HUES6 (cell line): ENCODE measurements at regions not wholly inside any gene's neighbourhood (a gene's known extent, or its start where the extent isn't known, plus 50 kb on each side); places are given as distances from the start of the nearest gene placed in this dataset.

Source experiments
- H3K27ac ChIP-seq: 2 replicates; pipeline ENCODE4 v1.7.0; 2013; ENCODE audit warnings: low read depth, mild to moderate bottlenecking, low read length, inconsistent platforms
- H3K27me3 ChIP-seq: 2 replicates; pipeline ENCODE4 v1.6.1; 2013; ENCODE audit warnings: low read length; ENCODE audit not compliant: control insufficient read depth, insufficient read depth
- H3K36me3 ChIP-seq: 2 replicates; pipeline ENCODE4 v1.6.1; 2013; ENCODE audit warnings: low read length; ENCODE audit not compliant: control insufficient read depth, insufficient read depth
- H3K4me1 ChIP-seq: 2 replicates; pipeline ENCODE4 v1.6.1; 2013; ENCODE audit warnings: low read length; ENCODE audit not compliant: control insufficient read depth, insufficient read depth
- H3K4me3 ChIP-seq: 2 replicates; pipeline ENCODE4 v1.5.1; 2013; ENCODE audit warnings: low read depth, low read length
- H3K9ac ChIP-seq: one replicate; pipeline ENCODE4 v1.6.1; 2013; ENCODE audit warnings: mild to moderate bottlenecking, low read length
- H3K9me3 ChIP-seq: 2 replicates; pipeline ENCODE4 v1.6.1; 2013; ENCODE audit warnings: low read depth, low read length; ENCODE audit not compliant: control insufficient read depth, insufficient read depth

GRCh38 chr12:4134448-4135263 is 138.9 kb upstream of the CCND2 start:
- H3K9ac ChIP-seq = peak overlapping the region; percentile 59
- peak overlapping the region; percentile 27 for H3K27ac ChIP-seq
- no peaks in the 10 kb centered on the region for H3K9me3 ChIP-seq
- H3K36me3 ChIP-seq = no peaks in the 10 kb centered on the region
- H3K4me1 ChIP-seq = peaks cover 45% of the 10 kb centered on the region
- H3K27me3 ChIP-seq = no peaks in the 10 kb centered on the region
- peak overlapping the region; percentile 31 for H3K4me3 ChIP-seq

GRCh38 chr12:4133636-4134447 is 139.7 kb upstream of the CCND2 start:
- Histone ChIP-seq H3K36me3 (no peaks in the 10 kb centered on the region), H3K27ac (peak overlapping the region; percentile 21; the same call in 1 of the 2 replicates), H3K4me3 (peak overlapping the region; percentile 31), H3K9me3 (no peaks in the 10 kb centered on the region), H3K4me1 (peaks cover 43% of the 10 kb centered on the region), H3K9ac (peak overlapping the region; percentile 5), H3K27me3 (no peaks in the 10 kb centered on the region)

DNA sequence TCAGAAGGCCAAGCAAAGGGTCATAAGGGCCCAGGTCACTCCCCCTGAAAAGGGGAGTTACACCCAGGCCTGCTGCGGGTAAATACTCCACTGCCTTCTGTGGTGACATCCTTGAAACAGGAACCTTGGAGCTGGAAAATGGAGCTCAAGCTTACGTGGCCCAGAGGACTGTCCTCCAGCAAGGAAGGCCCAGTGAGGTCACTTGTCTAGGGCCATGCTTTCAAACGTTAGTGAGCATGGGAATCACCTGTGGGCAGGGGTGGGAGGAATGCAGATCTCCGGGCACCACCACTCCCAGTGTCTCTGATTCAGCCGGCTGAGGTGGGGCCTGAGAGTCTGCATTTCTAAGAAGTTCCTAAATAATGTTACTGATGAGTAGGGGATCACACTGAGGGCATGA is 140.5 kb upstream of the CCND2 start:
- Histone ChIP-seq H3K9ac (no peak overlapping the region), H3K27ac (no peak overlapping the region), H3K9me3 (no peaks in the 10 kb centered on the region), H3K27me3 (no peaks in the 10 kb centered on the region), H3K4me3 (no peak overlapping the region), H3K4me1 (peaks cover 43% of the 10 kb centered on the region), H3K36me3 (no peaks in the 10 kb centered on the region)

- H3K9ac ChIP-seq = no peak overlapping the region
- peaks cover 6% of the 10 kb centered on the region for H3K27me3 ChIP-seq
- H3K36me3 ChIP-seq = no peaks in the 10 kb centered on the region
- H3K4me3 ChIP-seq = no peak overlapping the region
- H3K4me1 ChIP-seq = peaks cover 4% of the 10 kb centered on the region
- no peak overlapping the region for H3K27ac ChIP-seq
- H3K9me3 ChIP-seq = no peaks in the 10 kb centered on the region
Observed at GRCh38 chr12:4121506-4122020, 152.0 kb upstream of the CCND2 start.

- H3K9ac ChIP-seq = no peak overlapping the region
Observed at GRCh38 chr12:4120316-4120917, 153.1 kb upstream of the CCND2 start.

GRCh38 chr12:4119157-4119761 is 154.3 kb upstream of the CCND2 start:
- Histone ChIP-seq H3K27me3 (peaks cover 6% of the 10 kb centered on the region), H3K4me3 (no peak overlapping the region), H3K9ac (no peak overlapping the region), H3K27ac (no peak overlapping the region), H3K4me1 (peaks cover 16% of the 10 kb centered on the region), H3K36me3 (no peaks in the 10 kb centered on the region), H3K9me3 (no peaks in the 10 kb centered on the region)

More at GRCh38 chr12:4120316-4120917, 153.1 kb upstream of the CCND2 start:
- H3K36me3 ChIP-seq = no peaks in the 10 kb centered on the region
- no peaks in the 10 kb centered on the region for H3K9me3 ChIP-seq
- H3K27me3 ChIP-seq = peaks cover 6% of the 10 kb centered on the region
- no peak overlapping the region for H3K4me3 ChIP-seq
- H3K4me1 ChIP-seq = peaks cover 14% of the 10 kb centered on the region
- no peak overlapping the region for H3K27ac ChIP-seq

DNA sequence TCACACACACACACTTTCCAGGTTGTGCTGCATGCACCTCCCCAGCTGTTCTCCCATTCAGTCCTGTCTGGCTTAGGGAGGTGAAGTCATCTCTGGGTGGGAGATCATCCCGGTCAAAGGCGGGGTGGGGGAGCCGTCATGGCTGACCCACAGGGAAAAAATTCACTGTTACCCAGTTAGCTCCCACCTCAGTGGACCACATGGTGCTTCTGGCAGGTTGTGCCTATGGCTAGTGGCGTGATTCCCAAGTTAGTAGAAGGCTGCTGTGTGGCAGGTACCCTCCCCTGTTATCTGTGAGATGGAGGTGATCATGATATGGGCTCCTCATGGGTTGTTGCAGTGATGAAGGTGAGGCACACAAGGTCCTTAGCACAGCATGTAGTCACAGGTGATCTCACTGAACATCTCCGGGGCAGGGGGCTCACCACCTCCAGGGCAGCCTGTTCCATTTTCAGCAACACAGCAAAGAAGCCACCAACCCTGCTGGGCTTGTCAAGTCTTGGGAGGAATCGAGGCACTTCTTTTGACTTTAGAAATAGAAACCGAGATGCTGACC is 154.9 kb upstream of the CCND2 start:
- H3K4me1 ChIP-seq = peaks cover 16% of the 10 kb centered on the region
- H3K36me3 ChIP-seq = no peaks in the 10 kb centered on the region
- no peak overlapping the region for H3K27ac ChIP-seq
- no peaks in the 10 kb centered on the region for H3K9me3 ChIP-seq
- peaks cover 6% of the 10 kb centered on the region for H3K27me3 ChIP-seq
- H3K4me3 ChIP-seq = no peak overlapping the region
- H3K9ac ChIP-seq = no peak overlapping the region

- no peak overlapping the region for H3K27ac ChIP-seq
- no peaks in the 10 kb centered on the region for H3K36me3 ChIP-seq
- no peak overlapping the region for H3K4me3 ChIP-seq
- no peaks in the 10 kb centered on the region for H3K9me3 ChIP-seq
- no peak overlapping the region for H3K9ac ChIP-seq
- H3K27me3 ChIP-seq = peaks cover 6% of the 10 kb centered on the region
- H3K4me1 ChIP-seq = peaks cover 16% of the 10 kb centered on the region
Observed at GRCh38 chr12:4118017-4118510, 155.5 kb upstream of the CCND2 start.

- H3K4me1 ChIP-seq = peaks cover 16% of the 10 kb centered on the region
- no peak overlapping the region for H3K4me3 ChIP-seq
- peaks cover 6% of the 10 kb centered on the region for H3K27me3 ChIP-seq
- H3K9ac ChIP-seq = no peak overlapping the region
- H3K27ac ChIP-seq = no peak overlapping the region
- H3K9me3 ChIP-seq = no peaks in the 10 kb centered on the region
- H3K36me3 ChIP-seq = no peaks in the 10 kb centered on the region
Observed at GRCh38 chr12:4117386-4118016, 156.1 kb upstream of the CCND2 start.
